ENCODE measurements at regions not wholly inside any gene's neighbourhood (a gene's known extent, or its start where the extent isn't known, plus 50 kb on each side); places are given as distances from the start of the nearest gene placed in this dataset.
"Not testable (repeated sequence)": the region's sequence is repeated elsewhere in the genome, so short reads cannot be mapped to it uniquely, and the experiment has no call there.

DNA sequence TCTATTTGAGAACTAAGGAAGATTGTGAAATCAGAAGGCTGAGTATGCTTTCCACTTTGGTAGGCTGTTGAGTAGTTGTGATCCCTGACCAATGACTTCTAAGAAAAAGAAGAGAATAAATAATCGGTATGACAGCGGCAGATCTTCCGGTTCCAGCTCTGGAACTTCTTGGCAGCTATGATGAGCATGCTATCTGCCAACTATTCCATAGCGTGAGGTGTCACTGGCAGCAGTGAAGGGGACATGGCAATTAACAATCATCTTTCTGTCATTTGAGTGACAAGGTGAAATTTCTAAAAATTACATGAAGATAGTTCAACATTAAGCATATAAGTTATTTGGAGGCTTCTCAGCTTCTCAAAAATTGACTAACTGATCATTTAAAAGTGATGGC, 140.1 kb upstream of the NETO1 start:
- WGBS (ENCODE audit: insufficient coverage, low lambda C conversion rate), result no CpG with 5 or more reads among the region's 4 CpGs
- no peak for DNase-seq
- Histone ChIP-seq H3K27me3 (ENCODE audit: control insufficient read depth, insufficient read depth, low read length) (no peaks in the 10 kb centered on the region), H3K9me3 (ENCODE audit: control insufficient read depth, low read depth, low read length) (no peaks in the 10 kb centered on the region), H3K4me3 (ENCODE audit: low read length) (no peak overlapping the region), H3K36me3 (ENCODE audit: control insufficient read depth, insufficient read depth, low read length) (no peaks in the 10 kb centered on the region), H3K4me1 (ENCODE audit: control insufficient read depth, insufficient read depth, low read length) (no peaks in the 10 kb centered on the region), H3K27ac (ENCODE audit: low read length) (no peak overlapping the region)

DNA sequence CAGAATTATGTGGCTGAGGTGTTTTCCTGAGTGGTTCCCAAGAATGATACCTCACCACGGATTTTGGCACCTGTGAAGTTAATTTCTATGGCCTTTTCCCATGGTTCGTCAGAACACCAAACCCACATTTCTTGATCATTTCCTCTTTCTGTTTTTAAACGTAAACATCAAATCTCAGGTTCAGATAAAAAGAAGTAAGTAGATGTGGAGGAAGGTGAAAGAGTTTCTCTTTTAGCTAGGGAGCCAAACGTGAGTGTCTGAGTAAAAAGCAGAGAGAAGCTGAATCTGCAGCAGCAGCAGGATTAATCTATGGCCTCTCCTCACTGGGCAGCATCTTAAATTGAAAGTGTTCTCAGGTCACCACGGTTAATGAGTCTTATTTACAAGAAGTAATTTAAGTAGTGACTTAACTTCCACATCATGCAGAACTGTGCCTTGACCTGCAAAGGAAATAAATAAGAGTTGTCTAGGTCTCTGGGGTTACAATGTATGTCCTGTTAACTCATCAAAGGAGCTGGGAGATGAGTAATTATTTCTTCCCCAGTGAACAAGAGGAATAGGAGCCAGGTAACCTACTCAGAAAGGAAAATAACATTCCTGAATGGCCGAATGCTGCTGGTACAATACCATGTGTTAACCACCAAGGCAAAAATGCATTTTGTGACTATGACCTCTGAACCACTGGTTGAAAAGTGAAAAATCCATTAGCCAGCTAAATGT, 139.6 kb upstream of the NETO1 start:
- Histone ChIP-seq H3K9me3 (ENCODE audit: control insufficient read depth, low read depth, low read length) (no peaks in the 10 kb centered on the region), H3K27me3 (ENCODE audit: control insufficient read depth, insufficient read depth, low read length) (no peaks in the 10 kb centered on the region), H3K27ac (ENCODE audit: low read length) (no peak overlapping the region), H3K4me1 (ENCODE audit: control insufficient read depth, insufficient read depth, low read length) (no peaks in the 10 kb centered on the region), H3K4me3 (ENCODE audit: low read length) (no peak overlapping the region), H3K36me3 (ENCODE audit: control insufficient read depth, insufficient read depth, low read length) (no peaks in the 10 kb centered on the region)
- no peak for DNase-seq
- 51% methylated on average over 3 of the region's 6 CpGs for WGBS (ENCODE audit: insufficient coverage, low lambda C conversion rate)

DNA sequence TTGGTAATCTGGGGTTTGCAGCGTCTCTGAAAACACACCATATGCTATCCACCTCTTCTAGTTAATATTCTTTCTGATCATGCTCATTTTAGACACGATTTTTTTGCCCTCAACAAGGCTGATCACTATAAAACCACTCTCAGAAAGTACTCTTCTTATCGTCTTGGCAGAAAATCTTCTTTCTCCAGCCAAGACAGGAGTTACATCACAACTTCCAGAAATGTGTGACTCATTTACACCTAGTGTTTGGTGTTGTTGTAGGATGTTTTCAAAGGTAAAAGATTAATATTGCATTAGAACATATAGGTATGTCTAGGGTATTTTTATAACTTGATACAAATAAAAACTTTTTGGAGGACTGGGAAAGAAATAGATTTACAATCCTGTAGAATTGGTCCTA, 138.5 kb upstream of the NETO1 start:
- Histone ChIP-seq H3K4me1 (ENCODE audit: control insufficient read depth, insufficient read depth, low read length) (no peaks in the 10 kb centered on the region), H3K27me3 (ENCODE audit: control insufficient read depth, insufficient read depth, low read length) (no peaks in the 10 kb centered on the region), H3K36me3 (ENCODE audit: control insufficient read depth, insufficient read depth, low read length) (no peaks in the 10 kb centered on the region), H3K27ac (ENCODE audit: low read length) (no peak overlapping the region), H3K9me3 (ENCODE audit: control insufficient read depth, low read depth, low read length) (no peaks in the 10 kb centered on the region), H3K4me3 (ENCODE audit: low read length) (no peak overlapping the region)
- 80% methylated on average over 1 of the region's 3 CpGs for WGBS (ENCODE audit: insufficient coverage, low lambda C conversion rate)
- no peak for DNase-seq

DNA sequence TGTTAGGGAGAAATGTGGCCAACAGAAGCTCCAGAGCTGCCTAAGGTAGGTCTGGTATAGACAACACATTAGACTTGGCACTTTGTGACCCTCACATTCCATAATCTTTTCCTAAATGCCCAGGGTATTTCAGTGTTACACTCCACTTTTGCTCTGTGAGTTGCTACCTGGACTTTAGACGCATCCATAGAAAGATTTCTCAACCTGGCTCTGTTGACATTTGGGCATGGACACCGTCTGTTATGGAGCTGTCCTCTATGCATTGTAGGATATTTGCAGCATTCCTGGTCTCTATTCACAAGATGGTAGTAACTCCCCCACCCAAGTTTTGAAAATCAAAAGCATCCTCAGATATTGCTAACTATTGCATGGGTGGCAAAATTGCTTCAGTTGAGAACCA, 136.5 kb upstream of the NETO1 start:
- H3K27me3 ChIP-seq (ENCODE audit: control insufficient read depth, insufficient read depth, low read length), result no peaks in the 10 kb centered on the region
- DNase-seq, result no peak

DNA sequence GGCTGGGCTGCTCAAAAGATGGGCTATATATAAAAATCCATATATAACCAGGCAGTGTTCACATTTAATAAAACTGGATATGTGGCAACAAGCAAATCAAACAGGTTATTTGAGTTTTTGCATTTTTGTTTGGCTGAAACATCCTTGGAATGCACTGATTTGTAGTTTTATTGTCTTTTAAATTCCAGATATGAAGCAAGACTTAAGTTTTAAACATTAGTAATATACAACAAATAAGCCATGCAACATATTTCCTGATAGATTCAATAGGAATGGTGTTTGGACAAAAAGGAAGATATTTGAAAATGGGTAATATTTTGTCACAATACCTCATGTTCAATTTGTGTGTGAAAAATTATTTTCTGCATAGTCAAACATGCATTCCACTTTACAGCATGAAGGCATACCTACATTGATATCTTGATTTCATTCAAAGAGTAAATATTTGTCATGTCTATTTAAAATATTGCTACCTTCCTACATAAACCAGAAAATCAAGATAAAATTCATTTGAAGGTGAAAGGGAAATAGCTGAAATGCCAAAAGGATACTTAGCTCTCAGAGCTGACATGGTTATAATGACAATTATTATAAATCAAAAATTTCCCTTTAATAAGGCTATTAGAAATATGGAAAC, 132.3 kb upstream of the NETO1 start:
- Histone ChIP-seq H3K36me3 (ENCODE audit: control insufficient read depth, insufficient read depth, low read length) (no peaks in the 10 kb centered on the region), H3K4me1 (ENCODE audit: control insufficient read depth, insufficient read depth, low read length) (no peaks in the 10 kb centered on the region), H3K9me3 (ENCODE audit: control insufficient read depth, low read depth, low read length) (no peaks in the 10 kb centered on the region), H3K27ac (ENCODE audit: low read length) (no peak overlapping the region), H3K27me3 (ENCODE audit: control insufficient read depth, insufficient read depth, low read length) (no peaks in the 10 kb centered on the region), H3K4me3 (ENCODE audit: low read length) (no peak overlapping the region)
- no peak for DNase-seq

More for the DNA sequence above, 136.5 kb upstream of the NETO1 start:
- WGBS (ENCODE audit: insufficient coverage, low lambda C conversion rate), result no CpG with 5 or more reads among the region's 2 CpGs
- no peak overlapping the region for H3K27ac ChIP-seq (ENCODE audit: low read length)
- no peaks in the 10 kb centered on the region for H3K36me3 ChIP-seq (ENCODE audit: control insufficient read depth, insufficient read depth, low read length)
- no peaks in the 10 kb centered on the region for H3K9me3 ChIP-seq (ENCODE audit: control insufficient read depth, low read depth, low read length)
- H3K4me3 ChIP-seq (ENCODE audit: low read length), result no peak overlapping the region
- no peaks in the 10 kb centered on the region for H3K4me1 ChIP-seq (ENCODE audit: control insufficient read depth, insufficient read depth, low read length)

DNA sequence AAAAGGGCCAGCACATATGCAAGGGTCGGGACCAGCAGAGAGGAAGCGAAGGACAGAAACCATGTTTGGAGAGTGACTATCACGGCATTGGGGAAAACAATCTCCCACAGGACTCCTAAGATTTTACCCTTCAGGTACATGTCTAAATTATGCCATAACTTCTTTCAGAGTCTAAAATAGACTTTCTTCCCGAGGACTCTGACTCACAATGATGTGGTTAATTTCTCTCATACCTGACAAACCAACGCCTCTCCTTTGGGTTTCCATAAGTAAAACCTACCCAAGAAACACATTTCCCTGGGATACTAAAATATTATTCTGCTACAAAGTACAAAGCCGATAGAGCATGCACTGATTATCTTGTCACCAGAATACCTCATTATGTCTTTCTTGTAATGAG, 127.8 kb upstream of the NETO1 start:
- no peak for DNase-seq
- 71% methylated on average over 2 of the region's 6 CpGs for WGBS (ENCODE audit: insufficient coverage, low lambda C conversion rate)
- Histone ChIP-seq H3K36me3 (ENCODE audit: control insufficient read depth, insufficient read depth, low read length) (no peaks in the 10 kb centered on the region), H3K4me3 (ENCODE audit: low read length) (no peak overlapping the region), H3K4me1 (ENCODE audit: control insufficient read depth, insufficient read depth, low read length) (no peaks in the 10 kb centered on the region), H3K27ac (ENCODE audit: low read length) (no peak overlapping the region), H3K27me3 (ENCODE audit: control insufficient read depth, insufficient read depth, low read length) (no peaks in the 10 kb centered on the region), H3K9me3 (ENCODE audit: control insufficient read depth, low read depth, low read length) (no peaks in the 10 kb centered on the region)

DNA sequence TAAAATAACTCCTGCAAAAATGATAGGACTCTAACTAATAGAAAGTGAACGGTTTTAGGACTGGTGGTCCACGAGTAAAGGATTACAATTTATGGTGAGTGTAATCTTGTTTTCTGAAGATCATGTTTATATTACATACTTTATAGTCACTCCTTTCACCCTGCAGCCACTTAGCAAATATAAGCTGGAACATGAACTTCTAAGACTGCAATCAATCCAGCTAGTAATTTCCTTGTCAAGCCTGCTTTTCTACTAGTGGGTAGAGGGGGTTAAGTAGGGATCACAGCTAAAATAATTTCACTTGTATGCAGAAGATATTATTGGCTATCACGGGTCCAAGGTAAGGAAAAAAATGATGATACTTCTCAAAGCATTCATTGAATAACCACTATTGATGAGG, 125.5 kb upstream of the NETO1 start:
- H3K36me3 ChIP-seq (ENCODE audit: control insufficient read depth, insufficient read depth, low read length), result no peaks in the 10 kb centered on the region
- no peaks in the 10 kb centered on the region for H3K9me3 ChIP-seq (ENCODE audit: control insufficient read depth, low read depth, low read length)
- DNase-seq, result no peak
- no peaks in the 10 kb centered on the region for H3K4me1 ChIP-seq (ENCODE audit: control insufficient read depth, insufficient read depth, low read length)
- H3K27me3 ChIP-seq (ENCODE audit: control insufficient read depth, insufficient read depth, low read length), result no peaks in the 10 kb centered on the region
- H3K27ac ChIP-seq (ENCODE audit: low read length), result no peak overlapping the region
- WGBS (ENCODE audit: insufficient coverage, low lambda C conversion rate), result 24% methylated on average over 3 of the region's 3 CpGs
- no peak overlapping the region for H3K4me3 ChIP-seq (ENCODE audit: low read length)

DNA sequence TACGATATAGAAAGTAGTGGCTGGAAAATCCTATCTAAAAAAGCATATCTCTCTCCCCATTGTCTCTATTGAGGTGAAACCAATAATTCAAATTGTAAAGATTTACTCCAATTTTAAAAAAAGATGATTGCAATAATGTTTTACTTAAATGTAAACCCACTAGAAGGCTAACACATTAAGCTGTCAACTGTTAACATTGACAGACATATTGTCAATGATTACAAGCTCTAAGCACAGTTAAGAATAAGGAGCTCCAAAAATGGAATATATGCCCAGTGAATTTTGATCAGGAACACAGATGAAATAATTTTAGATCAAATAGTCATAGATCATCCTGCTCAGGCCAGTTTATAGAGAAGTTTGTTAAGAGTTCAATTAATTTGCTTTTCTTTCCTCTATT, 123.6 kb upstream of the NETO1 start:
- WGBS (ENCODE audit: insufficient coverage, low lambda C conversion rate), result 100% methylated on average over 1 of the region's 1 CpG
- no peak for DNase-seq
- no peak overlapping the region for H3K27ac ChIP-seq (ENCODE audit: low read length)
- H3K9me3 ChIP-seq (ENCODE audit: control insufficient read depth, low read depth, low read length), result no peaks in the 10 kb centered on the region
- H3K4me3 ChIP-seq (ENCODE audit: low read length), result no peak overlapping the region
- no peaks in the 10 kb centered on the region for H3K4me1 ChIP-seq (ENCODE audit: control insufficient read depth, insufficient read depth, low read length)
- H3K36me3 ChIP-seq (ENCODE audit: control insufficient read depth, insufficient read depth, low read length), result no peaks in the 10 kb centered on the region
- H3K27me3 ChIP-seq (ENCODE audit: control insufficient read depth, insufficient read depth, low read length), result no peaks in the 10 kb centered on the region

DNA sequence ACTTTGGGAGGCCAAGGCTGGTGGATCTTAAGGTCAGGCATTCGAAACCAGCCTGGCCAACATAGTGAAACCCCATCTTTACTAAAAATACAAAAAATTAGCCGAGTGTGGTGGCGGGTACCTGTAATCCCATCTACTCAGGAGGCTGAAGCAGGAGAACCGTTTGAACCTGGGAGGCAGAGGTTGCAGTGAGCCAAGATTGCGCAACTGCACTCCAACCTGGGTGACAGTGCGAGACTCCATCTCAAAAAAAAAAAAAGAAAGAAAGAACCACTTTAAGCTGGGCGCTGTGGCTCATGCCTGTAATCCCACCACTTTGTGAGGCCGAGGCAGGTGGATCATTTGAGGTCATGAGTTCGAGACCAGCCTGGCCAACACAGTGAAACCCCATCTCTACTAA, 119.8 kb upstream of the NETO1 start:
- H3K36me3 ChIP-seq (ENCODE audit: control insufficient read depth, insufficient read depth, low read length); DNase-seq; H3K27me3 ChIP-seq (ENCODE audit: control insufficient read depth, insufficient read depth, low read length); H3K4me1 ChIP-seq (ENCODE audit: control insufficient read depth, insufficient read depth, low read length); H3K4me3 ChIP-seq (ENCODE audit: low read length); H3K27ac ChIP-seq (ENCODE audit: low read length); H3K9me3 ChIP-seq (ENCODE audit: control insufficient read depth, low read depth, low read length): not testable (repeated sequence)
- no CpG with 5 or more reads among the region's 9 CpGs for WGBS (ENCODE audit: insufficient coverage, low lambda C conversion rate)

DNA sequence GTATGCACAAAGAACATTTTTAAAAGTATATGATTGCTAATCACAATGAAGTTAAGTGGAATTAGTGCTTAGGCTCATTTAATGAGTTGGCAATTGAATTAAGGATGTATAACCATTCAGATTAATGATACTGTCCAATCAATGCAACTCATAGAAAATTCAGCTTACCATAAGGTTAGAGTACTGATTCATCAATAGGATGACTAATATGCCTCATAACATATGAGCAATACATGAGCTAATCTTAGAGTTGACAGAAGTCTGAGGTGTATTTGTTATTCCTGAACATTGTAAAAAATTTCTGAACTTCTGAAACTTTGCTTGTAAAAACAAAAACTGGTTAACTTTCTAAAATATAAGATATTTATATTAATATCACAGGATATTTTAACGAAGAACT, 118.3 kb upstream of the NETO1 start:
- no peak overlapping the region for H3K27ac ChIP-seq (ENCODE audit: low read length)
- 80% methylated on average over 1 of the region's 1 CpG for WGBS (ENCODE audit: insufficient coverage, low lambda C conversion rate)
- DNase-seq, result no peak

DNA sequence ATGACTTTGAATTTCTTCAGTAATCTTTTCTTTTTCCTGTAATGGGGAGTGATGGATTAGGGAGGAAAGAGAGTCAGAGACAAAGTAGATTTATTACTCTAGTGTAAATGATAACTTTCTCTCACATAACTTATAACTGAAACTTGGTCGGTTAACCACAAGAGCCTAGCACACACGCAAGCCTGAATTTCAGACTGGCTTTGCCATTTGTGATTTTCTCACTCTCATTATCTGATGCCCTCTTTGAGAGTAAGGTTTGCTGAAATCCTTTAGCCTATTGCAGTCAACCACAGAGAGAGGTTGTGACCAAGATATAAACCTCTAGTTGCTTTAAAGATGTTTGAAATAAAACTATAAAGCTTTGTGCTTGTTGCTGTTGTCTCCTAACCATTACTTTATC, 117.9 kb upstream of the NETO1 start:
- WGBS (ENCODE audit: insufficient coverage, low lambda C conversion rate), result no CpG with 5 or more reads among the region's 2 CpGs
- no peaks in the 10 kb centered on the region for H3K9me3 ChIP-seq (ENCODE audit: control insufficient read depth, low read depth, low read length)
- no peak for DNase-seq
- H3K27me3 ChIP-seq (ENCODE audit: control insufficient read depth, insufficient read depth, low read length), result no peaks in the 10 kb centered on the region
- no peaks in the 10 kb centered on the region for H3K4me1 ChIP-seq (ENCODE audit: control insufficient read depth, insufficient read depth, low read length)
- H3K36me3 ChIP-seq (ENCODE audit: control insufficient read depth, insufficient read depth, low read length), result no peaks in the 10 kb centered on the region
- no peak overlapping the region for H3K27ac ChIP-seq (ENCODE audit: low read length)
- H3K4me3 ChIP-seq (ENCODE audit: low read length), result no peak overlapping the region

More for the DNA sequence above, 118.3 kb upstream of the NETO1 start:
- no peaks in the 10 kb centered on the region for H3K36me3 ChIP-seq (ENCODE audit: control insufficient read depth, insufficient read depth, low read length)
- H3K4me1 ChIP-seq (ENCODE audit: control insufficient read depth, insufficient read depth, low read length), result no peaks in the 10 kb centered on the region
- H3K4me3 ChIP-seq (ENCODE audit: low read length), result no peak overlapping the region
- H3K9me3 ChIP-seq (ENCODE audit: control insufficient read depth, low read depth, low read length), result no peaks in the 10 kb centered on the region
- no peaks in the 10 kb centered on the region for H3K27me3 ChIP-seq (ENCODE audit: control insufficient read depth, insufficient read depth, low read length)

All from large intestine (tissue), 3 donors.